CD4-positive, alpha-beta memory T cell (primary cell): ENCODE measurements at regions not wholly inside any gene's neighbourhood (a gene's known extent, or its start where the extent isn't known, plus 50 kb on each side); places are given as distances from the start of the nearest gene placed in this dataset.

Experiments
- CTCF ChIA-PET: fragments of 350-600 bp; sonication (Branson Sonifier 250); formaldehyde crosslinking; loops from one replicate; lab custom pipeline; 2021; ENCODE audit warnings: inconsistent platforms; ENCODE audit not compliant: partially characterized antibody; lab: Charles Lee
- POLR2A ChIA-PET: fragments of 350-600 bp; sonication (Branson Sonifier 250); formaldehyde crosslinking; loops from one replicate; lab custom pipeline; 2021; ENCODE audit not compliant: partially characterized antibody; lab: Charles Lee
- DNase-seq, 5 donors: peaks; one replicate each; pipeline versions ENCODE4 v3.0.0 to v3.0.0-alpha.2; 2020 to 2022; ENCODE audit warnings: mixed read lengths in 1 of 5
- H3K27ac ChIP-seq: one replicate; pipeline ENCODE4 v1.7.0; 2013; ENCODE audit warnings: low read depth, low read length
- H3K27me3 ChIP-seq: 2 replicates; pipeline ENCODE4 v1.7.0; 2013; ENCODE audit warnings: mild to moderate bottlenecking, low read length, moderate library complexity; ENCODE audit not compliant: insufficient read depth
- H3K36me3 ChIP-seq: 2 replicates; pipeline ENCODE4 v1.7.0; 2013; ENCODE audit warnings: mild to moderate bottlenecking, low read length, moderate library complexity; ENCODE audit not compliant: insufficient read depth
- H3K4me1 ChIP-seq: 2 replicates; pipeline ENCODE4 v1.7.0; 2013; ENCODE audit warnings: mild to moderate bottlenecking, low read length, moderate library complexity; ENCODE audit not compliant: insufficient read depth
- H3K4me3 ChIP-seq, 2 donors: one replicate each; pipeline ENCODE4 v1.7.0; 2013; ENCODE audit warnings: low read length in 2 of 2, mild to moderate bottlenecking in 1 of 2
- H3K9me3 ChIP-seq, 2 donors: one replicate each; pipeline ENCODE4 v1.7.0; 2013; ENCODE audit warnings: low read length in 2 of 2, control low read depth in 1 of 2; ENCODE audit not compliant: control insufficient read depth in 1 of 2
- H3K27ac Mint-ChIP-seq, 7 donors: one replicate each; pipeline ENCODE4 v1.8.0; 2020 to 2021; ENCODE audit warnings: mixed read lengths in 7 of 7, mild to moderate bottlenecking in 6 of 7, inconsistent platforms in 3 of 7, moderate library complexity in 3 of 7
- H3K27me3 Mint-ChIP-seq, 2 donors: one replicate each; pipeline ENCODE4 v1.8.0; 2020 to 2021; ENCODE audit warnings: mixed read lengths in 2 of 2
- H3K36me3 Mint-ChIP-seq, 2 donors: one replicate each; pipeline ENCODE4 v1.8.0; 2020 to 2021; ENCODE audit warnings: mixed read lengths in 2 of 2, inconsistent platforms in 1 of 2, mild to moderate bottlenecking in 1 of 2
- H3K4me1 Mint-ChIP-seq, 4 donors: one replicate each; pipeline ENCODE4 v1.8.0; 2020 to 2021; ENCODE audit warnings: mixed read lengths in 4 of 4, mild to moderate bottlenecking in 1 of 4
- H3K4me3 Mint-ChIP-seq, 8 donors: one replicate each; pipeline ENCODE4 v1.8.0; 2020 to 2021; ENCODE audit warnings: mixed read lengths in 8 of 8, mild to moderate bottlenecking in 7 of 8, moderate library complexity in 6 of 8, inconsistent platforms in 3 of 8
- H3K9me3 Mint-ChIP-seq, 8 donors: one replicate each; pipeline ENCODE4 v1.8.0; 2020 to 2021; ENCODE audit warnings: mixed read lengths in 8 of 8, mild to moderate bottlenecking in 5 of 8, inconsistent platforms in 3 of 8, moderate library complexity in 1 of 8
- intact Hi-C: fragments of 100-400 bp; cut with micrococcal nuclease; formaldehyde crosslinking; loops from one replicate; pipeline ENCODE4 v1.15.1; 2023

- H3K36me3 ChIP-seq = no peaks in the 10 kb centered on the region
- no peak overlapping the region for H3K4me3 ChIP-seq
- ChIA-PET CTCF (interaction anchor here (1.6 to 6.2 kb wide), 2 partner anchors 10 to 24 kb away, joined by 5 to 70 read pairs; no protein-coding TSS in a partner anchor), POLR2A (no interaction called here)
- no peaks in the 10 kb centered on the region for H3K27me3 ChIP-seq
- no peak overlapping the region for H3K27ac ChIP-seq
- peaks cover 3 to 5% of the 10 kb centered on the region in 2 donors for H3K27me3 Mint-ChIP-seq
- peaks cover 0 to 5% (median 4%) of the 10 kb centered on the region in 4 donors for H3K4me1 Mint-ChIP-seq
- H3K9me3 ChIP-seq = peaks cover 0 to 9% of the 10 kb centered on the region in 2 donors
- H3K4me1 ChIP-seq = peaks cover 3% of the 10 kb centered on the region
- intact Hi-C loops = no loop called here
- H3K27ac Mint-ChIP-seq = no peak overlapping the region
- DNase-seq = no peak
- H3K36me3 Mint-ChIP-seq = peaks cover 0 to 10% of the 10 kb centered on the region in 2 donors
- peak overlapping the region in 3 of 8 donors; percentile 5 to 57 (median 45) for H3K4me3 Mint-ChIP-seq
- peaks cover 2 to 20% (median 15%) of the 10 kb centered on the region in 8 donors for H3K9me3 Mint-ChIP-seq
These were observed 50.7 kb upstream of the PNMA8B start for GRCh38 chr19:46546194-46546896.

GRCh38 chr19:46550684-46551083 is 50.4 kb upstream of the CALM3 start:
- no peaks in the 10 kb centered on the region for H3K4me1 ChIP-seq
- H3K4me3 ChIP-seq = no peak overlapping the region
- H3K9me3 ChIP-seq = peaks cover 0 to 9% of the 10 kb centered on the region in 2 donors
- no peak overlapping the region for H3K4me3 Mint-ChIP-seq
- no peaks in the 10 kb centered on the region for H3K4me1 Mint-ChIP-seq
- H3K27me3 Mint-ChIP-seq = peaks cover 11 to 13% of the 10 kb centered on the region in 2 donors
- intact Hi-C loops = no loop called here
- no peak overlapping the region for H3K27ac Mint-ChIP-seq
- DNase-seq = no peak
- ChIA-PET POLR2A (no interaction called here), CTCF (interaction anchor here (1.6 to 4.6 kb wide), 3 partner anchors 8 to 21 kb away, joined by 6 to 37 read pairs (median 9); no protein-coding TSS in a partner anchor)
- no peak overlapping the region for H3K27ac ChIP-seq
- no peaks in the 10 kb centered on the region for H3K27me3 ChIP-seq
- H3K36me3 ChIP-seq = no peaks in the 10 kb centered on the region
- peaks cover 2 to 32% (median 26%) of the 10 kb centered on the region in 8 donors for H3K9me3 Mint-ChIP-seq
- peaks cover 2 to 16% of the 10 kb centered on the region in 2 donors for H3K36me3 Mint-ChIP-seq

- H3K27ac ChIP-seq = no peak overlapping the region
- H3K36me3 ChIP-seq = no peaks in the 10 kb centered on the region
- intact Hi-C loops = no loop called here
- Mint-ChIP-seq H3K27ac (no peak overlapping the region), H3K9me3 (peaks cover 2 to 32% (median 27%) of the 10 kb centered on the region in 8 donors), H3K4me1 (no peaks in the 10 kb centered on the region), H3K27me3 (peaks cover 12 to 15% of the 10 kb centered on the region in 2 donors), H3K36me3 (peaks cover 2 to 16% of the 10 kb centered on the region in 2 donors), H3K4me3 (no peak overlapping the region)
- no peak for DNase-seq
- H3K27me3 ChIP-seq = no peaks in the 10 kb centered on the region
- ChIA-PET CTCF (interaction anchor here (1.6 to 4.6 kb wide), 3 partner anchors 8 to 22 kb away, joined by 6 to 37 read pairs (median 9); no protein-coding TSS in a partner anchor), POLR2A (no interaction called here)
- H3K9me3 ChIP-seq = peaks cover 0 to 9% of the 10 kb centered on the region in 2 donors
- no peaks in the 10 kb centered on the region for H3K4me1 ChIP-seq
- H3K4me3 ChIP-seq = no peak overlapping the region
These were observed 50.0 kb upstream of the CALM3 start for GRCh38 chr19:46551164-46551563.
